ENCODE measurements at regions not wholly inside any gene's neighbourhood (a gene's known extent, or its start where the extent isn't known, plus 50 kb on each side); places are given as distances from the start of the nearest gene placed in this dataset.

DNA sequence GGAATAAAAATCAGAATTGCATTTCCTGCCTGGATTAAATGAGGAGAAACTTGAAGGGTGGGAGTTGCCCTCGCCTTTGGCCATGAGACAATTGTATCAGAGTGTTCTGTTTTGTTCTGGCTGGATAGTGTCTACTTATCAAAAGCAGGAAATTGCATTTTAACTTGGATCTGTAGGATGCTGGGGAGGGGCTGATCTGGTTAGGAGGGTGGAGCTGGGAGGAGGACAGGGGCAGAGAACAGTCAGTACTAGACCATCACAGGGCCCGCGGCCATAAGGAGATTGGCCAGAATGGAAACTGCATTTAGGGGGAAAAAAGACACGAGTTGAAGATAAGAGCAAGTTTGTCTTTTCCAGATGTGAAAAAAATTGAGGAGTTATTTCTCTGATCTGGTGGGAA, 199.1 kb upstream of the POU3F3 start:
- Histone ChIP-seq H3K4me2 (ENCODE audit: low read depth, low read length) (no peak overlapping the region), H3K9ac (ENCODE audit: low read length) (no peak overlapping the region), H3K27ac (ENCODE audit: low read length) (no peak overlapping the region), H4K20me1 (ENCODE audit: insufficient read depth, low read length) (no peaks in the 10 kb centered on the region), H2AFZ (ENCODE audit: low read length) (no peak overlapping the region), H3K27me3 (replicated peaks; ENCODE audit: insufficient read depth, low read length) (no peaks in the 10 kb centered on the region), H3K9me2 (replicated peaks; ENCODE audit: insufficient read depth, low read length) (no peaks in the 10 kb centered on the region), H3K79me2 (ENCODE audit: low read length) (no peaks in the 10 kb centered on the region), H3K4me3 (ENCODE audit: low read length) (no peak overlapping the region), H3K9me3 (replicated peaks; ENCODE audit: insufficient read depth, low read length) (no peaks in the 10 kb centered on the region), H3K4me1 (ENCODE audit: low read length) (no peaks in the 10 kb centered on the region), H3K36me3 (replicated peaks; ENCODE audit: insufficient read depth, low read length) (no peaks in the 10 kb centered on the region), H3F3A (ENCODE audit: insufficient read depth, low read length) (no peaks in the 10 kb centered on the region)
- DNase-seq: no peak
- TF ChIP-seq EZH2phosphoT487 (IDR thresholded peaks at IDR 0.05; ENCODE audit: low read length) (no peak), EZH2 (optimal IDR thresholded peaks at IDR 0.05; ENCODE audit: low read depth, low read length) (no peak)
- TF ChIP-seq, protein P1, sequence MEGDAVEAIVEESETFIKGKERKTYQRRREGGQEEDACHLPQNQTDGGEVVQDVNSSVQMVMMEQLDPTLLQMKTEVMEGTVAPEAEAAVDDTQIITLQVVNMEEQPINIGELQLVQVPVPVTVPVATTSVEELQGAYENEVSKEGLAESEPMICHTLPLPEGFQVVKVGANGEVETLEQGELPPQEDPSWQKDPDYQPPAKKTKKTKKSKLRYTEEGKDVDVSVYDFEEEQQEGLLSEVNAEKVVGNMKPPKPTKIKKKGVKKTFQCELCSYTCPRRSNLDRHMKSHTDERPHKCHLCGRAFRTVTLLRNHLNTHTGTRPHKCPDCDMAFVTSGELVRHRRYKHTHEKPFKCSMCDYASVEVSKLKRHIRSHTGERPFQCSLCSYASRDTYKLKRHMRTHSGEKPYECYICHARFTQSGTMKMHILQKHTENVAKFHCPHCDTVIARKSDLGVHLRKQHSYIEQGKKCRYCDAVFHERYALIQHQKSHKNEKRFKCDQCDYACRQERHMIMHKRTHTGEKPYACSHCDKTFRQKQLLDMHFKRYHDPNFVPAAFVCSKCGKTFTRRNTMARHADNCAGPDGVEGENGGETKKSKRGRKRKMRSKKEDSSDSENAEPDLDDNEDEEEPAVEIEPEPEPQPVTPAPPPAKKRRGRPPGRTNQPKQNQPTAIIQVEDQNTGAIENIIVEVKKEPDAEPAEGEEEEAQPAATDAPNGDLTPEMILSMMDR (IDR thresholded peaks at IDR 0.05; ENCODE audit: low read length): no peak

DNA sequence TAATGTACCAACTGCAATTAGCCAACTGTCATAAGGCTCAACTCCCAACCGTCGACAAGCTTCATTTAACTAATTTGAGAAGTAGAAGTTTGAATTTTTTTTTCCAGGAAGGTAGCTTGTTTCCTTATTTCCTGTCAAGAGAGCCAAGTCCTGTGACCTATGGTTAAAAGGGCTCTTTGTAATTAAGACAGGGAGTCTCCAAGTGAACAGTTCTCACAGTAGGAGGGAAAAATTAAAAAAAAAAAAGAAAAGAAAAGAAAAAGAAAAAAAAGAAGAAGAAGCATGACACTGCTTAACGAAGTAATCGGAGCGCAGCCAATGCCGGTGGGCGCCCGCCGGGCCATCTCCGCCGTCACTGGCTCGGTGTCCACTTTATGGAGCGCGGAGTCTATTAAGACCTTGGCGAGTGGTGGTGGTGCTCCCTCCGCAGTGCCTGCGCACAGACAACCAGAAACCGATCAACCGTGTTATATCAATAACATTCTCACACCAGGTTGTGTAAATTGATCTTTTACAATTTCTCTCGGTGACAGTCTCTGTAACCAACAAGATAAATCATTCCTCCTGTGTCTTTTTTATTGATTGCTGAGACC, 197.2 kb upstream of the POU3F3 start:
- Histone ChIP-seq H3K27ac (ENCODE audit: low read length) (no peak overlapping the region), H3K36me3 (replicated peaks; ENCODE audit: insufficient read depth, low read length) (no peaks in the 10 kb centered on the region), H3K9me3 (replicated peaks; ENCODE audit: insufficient read depth, low read length) (no peaks in the 10 kb centered on the region), H4K20me1 (ENCODE audit: insufficient read depth, low read length) (no peaks in the 10 kb centered on the region), H3K27me3 (replicated peaks; ENCODE audit: insufficient read depth, low read length) (no peaks in the 10 kb centered on the region), H3K79me2 (ENCODE audit: low read length) (no peaks in the 10 kb centered on the region), H3K4me1 (ENCODE audit: low read length) (no peaks in the 10 kb centered on the region), H3K9me2 (replicated peaks; ENCODE audit: insufficient read depth, low read length) (no peaks in the 10 kb centered on the region), H3K4me3 (ENCODE audit: low read length) (no peak overlapping the region), H3F3A (ENCODE audit: insufficient read depth, low read length) (no peaks in the 10 kb centered on the region), H2AFZ (ENCODE audit: low read length) (no peak overlapping the region), H3K9ac (ENCODE audit: low read length) (no peak overlapping the region), H3K4me2 (ENCODE audit: low read depth, low read length) (no peak overlapping the region)
- no peak for TF ChIP-seq EZH2 (optimal IDR thresholded peaks at IDR 0.05; ENCODE audit: low read depth, low read length)
- no peak for DNase-seq

DNA sequence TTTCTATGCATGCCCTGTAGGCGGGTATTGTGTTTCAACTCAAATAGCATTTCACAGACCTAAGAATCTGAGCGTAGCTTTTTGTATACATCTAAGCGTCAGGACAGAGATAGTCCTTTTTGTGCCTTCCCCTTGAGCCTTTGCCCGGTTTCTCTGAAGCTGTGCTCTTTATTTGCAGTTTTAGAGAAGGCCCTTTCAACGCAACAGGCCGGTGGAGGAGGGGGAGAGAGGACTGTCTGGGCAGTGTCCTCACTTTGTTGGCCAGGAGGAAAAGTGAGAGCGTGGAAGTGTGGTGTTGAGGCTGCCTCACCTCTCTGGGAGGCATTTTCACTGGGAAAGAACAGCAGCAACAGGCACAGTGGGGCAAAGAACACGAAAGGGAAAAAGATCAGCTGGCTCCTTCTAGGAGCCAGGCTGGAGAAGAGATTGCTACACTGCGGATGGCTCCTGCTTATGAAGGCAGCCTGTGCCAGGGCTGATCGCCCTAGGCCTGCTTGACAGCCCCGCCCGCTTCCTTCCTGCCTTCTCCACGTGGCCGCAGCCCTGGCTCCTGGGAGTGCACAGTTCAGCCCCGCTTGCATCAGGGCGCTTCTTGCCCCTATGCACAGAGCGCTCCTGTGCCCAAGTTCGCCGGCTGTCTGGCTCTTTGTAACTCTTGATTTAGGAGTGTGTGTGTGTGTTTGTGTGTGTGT, 195.6 kb upstream of the POU3F3 start:
- DNase-seq: no peak
- no peak overlapping the region for H3K27ac ChIP-seq (ENCODE audit: low read length)
- H4K20me1 ChIP-seq (ENCODE audit: insufficient read depth, low read length): no peaks in the 10 kb centered on the region
- no peaks in the 10 kb centered on the region for H3K9me3 ChIP-seq (replicated peaks; ENCODE audit: insufficient read depth, low read length)
- TF ChIP-seq EZH2phosphoT487 (IDR thresholded peaks at IDR 0.05; ENCODE audit: low read length): no peak
- TF ChIP-seq, protein P1 (IDR thresholded peaks at IDR 0.05; ENCODE audit: low read length): no peak
- no peak for TF ChIP-seq EZH2 (optimal IDR thresholded peaks at IDR 0.05; ENCODE audit: low read depth, low read length)
- H3K79me2 ChIP-seq (ENCODE audit: low read length): no peaks in the 10 kb centered on the region
- H2AFZ ChIP-seq (ENCODE audit: low read length): no peak overlapping the region
- H3K4me3 ChIP-seq (ENCODE audit: low read length): no peak overlapping the region
- H3K4me2 ChIP-seq (ENCODE audit: low read depth, low read length): no peak overlapping the region
- H3K27me3 ChIP-seq (replicated peaks; ENCODE audit: insufficient read depth, low read length): no peaks in the 10 kb centered on the region
- no peaks in the 10 kb centered on the region for H3K9me2 ChIP-seq (replicated peaks; ENCODE audit: insufficient read depth, low read length)
- no peaks in the 10 kb centered on the region for H3K36me3 ChIP-seq (replicated peaks; ENCODE audit: insufficient read depth, low read length)
- no peaks in the 10 kb centered on the region for H3K4me1 ChIP-seq (ENCODE audit: low read length)
- H3K9ac ChIP-seq (ENCODE audit: low read length): no peak overlapping the region
- no peaks in the 10 kb centered on the region for H3F3A ChIP-seq (ENCODE audit: insufficient read depth, low read length)

Measured in MM.1S (cell line).